Activated naive CD4-positive, alpha-beta T cell treated with anti-CD3 and anti-CD28 coated beads, Interleukin-2, amount 50 U/mL, for 72 hours (primary cell): ENCODE measurements at regions not wholly inside any gene's neighbourhood (a gene's known extent, or its start where the extent isn't known, plus 50 kb on each side); places are given as distances from the start of the nearest gene placed in this dataset.

Source experiments
- ATAC-seq, 2 donors: fragments of 150-1000 bp; cut with Tn5 transposase; 2 replicates each; pipeline ENCODE4 v1.10.0; 2021; ENCODE audit warnings: mild to moderate bottlenecking in 2 of 2, moderate library complexity in 2 of 2
- DNase-seq, 2 donors: peaks; one replicate each; pipeline ENCODE4 v3.0.0; 2021 to 2022; ENCODE audit warnings: low spot score in 2 of 2
- H3K27ac Mint-ChIP-seq, 2 donors: one replicate each; pipeline ENCODE4 v1.8.0; 2022; ENCODE audit warnings: mild to moderate bottlenecking in 2 of 2, mixed read lengths in 2 of 2
- H3K36me3 Mint-ChIP-seq, 2 donors: one replicate each; pipeline ENCODE4 v1.8.0; 2022; ENCODE audit warnings: mixed read lengths in 2 of 2
- H3K9me3 Mint-ChIP-seq, 2 donors: one replicate each; pipeline ENCODE4 v1.8.0; 2022; ENCODE audit warnings: mixed read lengths in 2 of 2

DNA sequence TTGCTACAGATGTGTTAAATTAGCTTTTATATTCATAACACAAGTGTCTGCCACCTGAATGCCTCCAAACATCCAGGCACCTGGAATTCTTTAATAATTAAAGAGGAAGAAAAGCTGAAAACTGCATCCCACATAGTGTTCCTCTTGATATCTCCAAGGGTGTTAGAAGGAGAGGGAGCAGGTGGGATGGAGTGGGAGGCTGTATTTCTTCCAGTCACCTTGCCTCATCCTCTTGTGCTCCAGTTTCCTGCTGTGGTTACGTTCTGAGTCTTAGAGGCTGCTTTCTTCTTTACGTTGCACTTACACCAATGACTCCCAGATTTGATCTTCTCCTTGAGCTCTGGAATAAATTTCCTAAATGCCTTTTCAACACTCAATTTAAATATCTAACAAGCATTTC lies 230.3 kb upstream of the LYPLAL1 start:
- ATAC-seq (no peak), DNase-seq (no peak)
- no peak overlapping the region for H3K27ac Mint-ChIP-seq
- H3K36me3 Mint-ChIP-seq: no peaks in the 10 kb centered on the region
- peaks cover 4 to 10% of the 10 kb centered on the region in 2 donors for H3K9me3 Mint-ChIP-seq

DNA sequence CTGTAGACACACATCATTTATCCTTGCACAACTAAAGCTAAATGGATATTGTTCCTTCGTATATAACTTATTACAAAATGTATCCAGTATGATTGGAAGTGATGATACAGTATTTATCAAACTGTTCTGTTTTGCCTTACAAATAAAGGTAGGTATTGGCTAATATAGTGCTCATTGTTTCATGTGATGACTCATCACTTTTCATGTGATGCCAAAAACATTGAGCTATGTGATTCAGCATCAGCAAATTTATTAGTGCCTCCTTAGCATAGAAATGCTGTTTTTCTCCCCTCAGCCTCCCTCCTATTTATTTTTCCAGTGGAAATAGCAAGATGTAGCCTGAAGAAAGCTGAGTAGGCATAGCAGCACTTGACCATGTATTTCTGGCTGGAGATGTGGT lies 228.6 kb upstream of the LYPLAL1 start:
- Mint-ChIP-seq H3K36me3 (no peaks in the 10 kb centered on the region), H3K9me3 (peaks cover 4 to 6% of the 10 kb centered on the region in 2 donors), H3K27ac (no peak overlapping the region)
- no peak for ATAC-seq
- no peak for DNase-seq

- Mint-ChIP-seq H3K9me3 (peaks cover 0 to 4% of the 10 kb centered on the region in 2 donors), H3K27ac (no peak overlapping the region), H3K36me3 (no peaks in the 10 kb centered on the region)
- ATAC-seq (no peak), DNase-seq (no peak)
These were observed 227.5 kb upstream of the LYPLAL1 start for GRCh38 chr1:218946147-218946546.

DNA sequence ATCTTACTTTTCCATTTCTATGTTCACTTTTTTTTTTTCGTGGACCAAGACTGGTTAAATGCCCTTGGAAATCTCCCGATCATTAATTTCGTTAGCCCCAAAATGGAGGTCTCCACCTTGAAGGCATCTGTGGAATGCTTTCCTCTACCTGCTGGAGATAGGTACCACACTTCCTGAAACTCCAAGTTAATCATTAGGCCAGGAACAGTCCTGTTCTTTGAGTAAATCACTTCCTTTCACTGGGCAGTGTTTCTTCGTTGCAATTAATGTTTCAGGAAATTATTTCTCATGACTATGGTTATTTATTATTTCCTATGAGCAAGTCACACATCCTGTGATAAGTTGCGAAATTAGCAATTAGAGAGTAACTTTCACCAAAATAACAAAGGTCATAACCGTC lies 225.2 kb upstream of the LYPLAL1 start:
- Mint-ChIP-seq H3K27ac (no peak overlapping the region), H3K36me3 (no peaks in the 10 kb centered on the region), H3K9me3 (peaks cover 0 to 4% of the 10 kb centered on the region in 2 donors)

DNA sequence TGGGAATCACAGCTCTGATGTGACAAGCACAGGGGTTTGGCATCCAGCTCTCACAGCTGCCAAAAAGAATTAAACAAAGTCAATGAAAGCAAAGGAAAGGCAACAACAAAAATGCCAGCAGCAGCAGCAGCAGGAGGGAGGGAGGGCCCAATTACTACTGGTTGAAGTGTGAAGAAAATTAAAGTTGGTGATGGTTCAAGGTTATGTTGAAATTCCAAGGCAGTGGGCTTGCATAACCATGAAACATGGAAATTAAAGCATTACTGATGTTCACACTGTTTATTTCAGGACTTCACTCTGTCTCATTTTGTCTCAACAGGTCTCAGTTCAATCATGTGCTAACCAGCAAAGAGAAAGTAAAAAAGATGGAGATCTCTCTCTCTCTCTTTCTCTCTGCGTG lies 220.3 kb upstream of the LYPLAL1 start:
- Mint-ChIP-seq H3K36me3 (no peaks in the 10 kb centered on the region), H3K27ac (no peak overlapping the region), H3K9me3 (peaks cover 0 to 4% of the 10 kb centered on the region in 2 donors)
- DNase-seq (no peak), ATAC-seq (no peak)

More for the DNA sequence above, 225.2 kb upstream of the LYPLAL1 start:
- DNase-seq (no peak), ATAC-seq (no peak)

- H3K9me3 Mint-ChIP-seq: peaks cover 0 to 3% of the 10 kb centered on the region in 2 donors
- DNase-seq (no peak), ATAC-seq (no peak)
- no peaks in the 10 kb centered on the region for H3K36me3 Mint-ChIP-seq
- no peak overlapping the region for H3K27ac Mint-ChIP-seq
These were observed 215.7 kb upstream of the LYPLAL1 start for GRCh38 chr1:218957971-218958370.

DNA sequence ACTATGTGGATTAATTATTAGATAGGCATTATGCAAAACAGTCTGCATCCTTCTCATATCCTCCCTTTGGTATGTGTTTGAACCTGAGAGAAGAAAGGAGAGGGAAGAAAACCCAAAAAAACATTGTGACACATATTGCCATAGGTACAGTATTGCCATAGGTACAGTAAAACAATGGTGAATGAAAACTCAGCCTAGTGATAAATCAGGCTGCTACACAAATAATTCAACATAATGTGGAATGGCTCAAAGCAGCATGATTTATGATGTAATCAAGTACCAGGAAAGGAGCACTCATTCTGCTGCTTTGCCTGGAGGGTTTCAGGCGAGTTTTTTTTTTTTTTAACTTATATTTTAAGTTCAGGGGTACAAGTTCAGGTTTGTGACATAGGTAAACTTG lies 213.9 kb upstream of the LYPLAL1 start:
- Mint-ChIP-seq H3K36me3 (no peaks in the 10 kb centered on the region), H3K9me3 (peaks cover 0 to 3% of the 10 kb centered on the region in 2 donors)

GRCh38 chr1:218964471-218965185 lies 209.1 kb upstream of the LYPLAL1 start:
- Mint-ChIP-seq H3K9me3 (peaks cover 0 to 7% of the 10 kb centered on the region in 2 donors), H3K36me3 (no peaks in the 10 kb centered on the region), H3K27ac (no peak overlapping the region)
- DNase-seq: no peak
- ATAC-seq: no peak

More for the DNA sequence above, 213.9 kb upstream of the LYPLAL1 start:
- no peak for ATAC-seq
- H3K27ac Mint-ChIP-seq: no peak overlapping the region
- DNase-seq: no peak

DNA sequence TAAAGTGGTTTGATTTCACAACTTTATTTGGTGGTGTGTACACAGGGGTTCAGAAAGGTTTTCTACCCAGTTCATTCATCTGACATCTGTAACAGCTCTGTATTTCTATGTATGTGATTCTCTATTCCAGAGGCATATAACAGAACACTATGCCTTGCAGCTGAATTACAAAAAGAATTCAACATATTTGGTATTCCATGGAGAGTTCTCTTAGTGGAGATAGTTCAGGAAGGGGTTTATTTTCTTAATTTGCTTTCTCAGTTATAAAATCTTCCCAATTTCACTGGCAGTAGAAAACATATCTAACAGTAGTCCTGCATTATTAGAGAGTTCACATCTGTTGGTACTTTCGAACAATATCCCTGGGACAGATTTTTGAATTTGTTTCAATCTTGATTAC lies 207.9 kb upstream of the LYPLAL1 start:
- Mint-ChIP-seq H3K36me3 (no peaks in the 10 kb centered on the region), H3K9me3 (peaks cover 0 to 4% of the 10 kb centered on the region in 2 donors), H3K27ac (no peak overlapping the region)
- ATAC-seq: no peak
- DNase-seq: no peak

DNA sequence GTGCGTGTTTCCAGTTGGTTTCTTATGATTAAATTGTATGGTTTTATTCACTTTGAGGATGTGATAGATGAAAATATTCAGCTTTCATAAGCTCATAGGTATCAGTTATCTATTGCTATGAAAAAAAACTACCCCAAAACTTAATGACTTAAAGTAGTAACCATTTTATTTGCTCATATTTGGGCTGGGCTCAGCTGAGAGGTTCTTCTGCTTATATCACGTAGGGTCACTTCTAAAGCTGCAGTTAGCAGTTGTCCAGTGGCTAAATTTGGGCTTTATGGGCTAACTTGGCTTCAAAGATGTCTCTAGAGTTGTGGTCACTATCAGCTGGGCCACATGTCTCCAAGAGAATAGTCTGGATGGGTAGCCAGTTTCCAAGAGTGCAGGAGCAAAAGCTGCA lies 206.4 kb upstream of the LYPLAL1 start:
- ATAC-seq (no peak), DNase-seq (no peak)
- Mint-ChIP-seq H3K36me3 (peaks cover 0 to 2% of the 10 kb centered on the region in 2 donors), H3K9me3 (peaks cover 4 to 9% of the 10 kb centered on the region in 2 donors), H3K27ac (no peak overlapping the region)

- Mint-ChIP-seq H3K27ac (no peak overlapping the region), H3K9me3 (peaks cover 9 to 12% of the 10 kb centered on the region in 2 donors), H3K36me3 (peaks cover 0 to 5% of the 10 kb centered on the region in 2 donors)
- ATAC-seq (no peak), DNase-seq (no peak)
These were observed 205.8 kb upstream of the LYPLAL1 start for GRCh38 chr1:218967836-218968235.

GRCh38 chr1:218969006-218969405 lies 204.7 kb upstream of the LYPLAL1 start:
- no peak for DNase-seq
- no peak overlapping the region for H3K27ac Mint-ChIP-seq
- ATAC-seq: no peak
- peaks cover 0 to 5% of the 10 kb centered on the region in 2 donors for H3K36me3 Mint-ChIP-seq
- peaks cover 9 to 12% of the 10 kb centered on the region in 2 donors for H3K9me3 Mint-ChIP-seq

- peaks cover 0 to 5% of the 10 kb centered on the region in 2 donors for H3K36me3 Mint-ChIP-seq
- ATAC-seq (no peak), DNase-seq (no peak)
- no peak overlapping the region for H3K27ac Mint-ChIP-seq
- H3K9me3 Mint-ChIP-seq: peaks cover 9 to 12% of the 10 kb centered on the region in 2 donors
These were observed 203.2 kb upstream of the LYPLAL1 start for GRCh38 chr1:218970397-218970990.

DNA sequence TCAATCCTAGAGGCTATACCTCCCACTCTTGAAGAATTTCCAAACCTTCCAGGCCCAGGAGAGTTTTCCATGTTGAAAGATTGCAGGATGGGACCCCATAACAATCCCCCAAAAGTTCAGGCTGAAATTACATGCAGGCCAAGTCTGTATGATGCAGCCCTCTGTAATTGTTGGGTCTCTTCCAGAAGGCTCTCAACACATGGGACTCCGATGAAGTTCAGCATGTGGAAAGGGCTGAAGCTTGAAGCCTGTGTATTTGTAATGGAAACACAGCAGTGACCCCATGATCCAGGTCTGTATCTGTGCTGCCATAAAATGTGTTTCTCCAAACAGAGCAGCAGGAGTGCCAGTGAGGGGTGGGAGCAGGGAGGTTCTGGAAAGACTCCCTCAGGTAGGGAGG lies 202.5 kb upstream of the LYPLAL1 start:
- ATAC-seq (no peak), DNase-seq (no peak)
- Mint-ChIP-seq H3K9me3 (peaks cover 9 to 12% of the 10 kb centered on the region in 2 donors), H3K36me3 (peaks cover 0 to 5% of the 10 kb centered on the region in 2 donors), H3K27ac (no peak overlapping the region)

- H3K36me3 Mint-ChIP-seq: no peaks in the 10 kb centered on the region
- ATAC-seq: no peak
- peaks cover 0 to 5% of the 10 kb centered on the region in 2 donors for H3K9me3 Mint-ChIP-seq
- no peak overlapping the region for H3K27ac Mint-ChIP-seq
- DNase-seq: no peak
These were observed 192.8 kb upstream of the LYPLAL1 start for GRCh38 chr1:218980881-218981280.

DNA sequence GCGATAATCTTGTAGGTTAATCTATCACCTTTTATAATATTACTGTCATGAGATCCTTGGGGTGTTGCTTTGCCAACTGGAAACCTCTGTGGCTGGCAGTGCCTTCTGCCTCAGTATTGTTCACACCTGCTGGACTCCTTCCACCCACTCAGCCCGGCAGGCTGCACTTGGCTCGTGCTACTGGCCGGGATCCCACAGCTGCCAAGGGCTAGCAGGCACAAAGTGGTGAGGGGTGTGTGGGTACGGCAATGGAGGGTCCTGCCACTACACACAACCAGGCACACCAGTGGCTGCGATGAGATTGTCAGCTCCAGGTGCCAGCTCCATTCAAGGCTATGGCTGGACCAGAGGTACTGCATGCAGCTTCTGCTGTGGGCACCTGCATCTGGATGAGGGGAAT lies 191.2 kb upstream of the LYPLAL1 start:
- no peaks in the 10 kb centered on the region for H3K36me3 Mint-ChIP-seq
- H3K27ac Mint-ChIP-seq: no peak overlapping the region
- no peak for DNase-seq
- H3K9me3 Mint-ChIP-seq: peaks cover 0 to 5% of the 10 kb centered on the region in 2 donors
- no peak for ATAC-seq

- Mint-ChIP-seq H3K27ac (no peak overlapping the region), H3K9me3 (peaks cover 0 to 5% of the 10 kb centered on the region in 2 donors), H3K36me3 (no peaks in the 10 kb centered on the region)
- ATAC-seq (no peak), DNase-seq (no peak)
These were observed 190.2 kb upstream of the LYPLAL1 start for GRCh38 chr1:218983433-218983832.

GRCh38 chr1:218983848-218984247 lies 189.8 kb upstream of the LYPLAL1 start:
- H3K9me3 Mint-ChIP-seq: peaks cover 0 to 5% of the 10 kb centered on the region in 2 donors

More at GRCh38 chr1:218983848-218984247, 189.8 kb upstream of the LYPLAL1 start:
- DNase-seq: no peak
- H3K27ac Mint-ChIP-seq: no peak overlapping the region
- ATAC-seq: no peak
- H3K36me3 Mint-ChIP-seq: no peaks in the 10 kb centered on the region
